DOHH2 (cell line): ENCODE measurements at regions not wholly inside any gene's neighbourhood (a gene's known extent, or its start where the extent isn't known, plus 50 kb on each side); places are given as distances from the start of the nearest gene placed in this dataset.

Source experiments
- CTCF ChIP-seq: fragments of 200-600 bp; sonication (generic); IDR thresholded peaks from one replicate; pipeline ENCODE4 v1.5.1; 2014; ENCODE audit warnings: antibody characterized with exemption, mild to moderate bottlenecking, low read depth, low read length; ENCODE audit not compliant: poor library complexity, severe bottlenecking
- EZH2phosphoT487 ChIP-seq: fragments of 200-600 bp; sonication (generic); IDR thresholded peaks from 2 replicates; pipeline ENCODE4 v1.6.1; 2017; ENCODE audit warnings: borderline replicate concordance, mild to moderate bottlenecking, antibody characterized with exemption, low read length, moderate library complexity, mixed read lengths

GRCh38 chr9:85108746-85109145 is 439.2 kb downstream of the NTRK2 start:
- TF ChIP-seq CTCF (no peak), EZH2phosphoT487 (no peak)
